ENCODE measurements at regions not wholly inside any gene's neighbourhood (a gene's known extent, or its start where the extent isn't known, plus 50 kb on each side); places are given as distances from the start of the nearest gene placed in this dataset.

GRCh38 chr2:15813481-15814266 is 126.7 kb upstream of the MYCN start:
- TF ChIP-seq, protein P1, sequence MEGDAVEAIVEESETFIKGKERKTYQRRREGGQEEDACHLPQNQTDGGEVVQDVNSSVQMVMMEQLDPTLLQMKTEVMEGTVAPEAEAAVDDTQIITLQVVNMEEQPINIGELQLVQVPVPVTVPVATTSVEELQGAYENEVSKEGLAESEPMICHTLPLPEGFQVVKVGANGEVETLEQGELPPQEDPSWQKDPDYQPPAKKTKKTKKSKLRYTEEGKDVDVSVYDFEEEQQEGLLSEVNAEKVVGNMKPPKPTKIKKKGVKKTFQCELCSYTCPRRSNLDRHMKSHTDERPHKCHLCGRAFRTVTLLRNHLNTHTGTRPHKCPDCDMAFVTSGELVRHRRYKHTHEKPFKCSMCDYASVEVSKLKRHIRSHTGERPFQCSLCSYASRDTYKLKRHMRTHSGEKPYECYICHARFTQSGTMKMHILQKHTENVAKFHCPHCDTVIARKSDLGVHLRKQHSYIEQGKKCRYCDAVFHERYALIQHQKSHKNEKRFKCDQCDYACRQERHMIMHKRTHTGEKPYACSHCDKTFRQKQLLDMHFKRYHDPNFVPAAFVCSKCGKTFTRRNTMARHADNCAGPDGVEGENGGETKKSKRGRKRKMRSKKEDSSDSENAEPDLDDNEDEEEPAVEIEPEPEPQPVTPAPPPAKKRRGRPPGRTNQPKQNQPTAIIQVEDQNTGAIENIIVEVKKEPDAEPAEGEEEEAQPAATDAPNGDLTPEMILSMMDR (IDR thresholded peaks at IDR 0.05), result no peak
- TF ChIP-seq POLR2A (IDR thresholded peaks at IDR 0.05), result no peak

All from sigmoid colon (tissue), 3 donors.